ENCODE measurements at regions not wholly inside any gene's neighbourhood (a gene's known extent, or its start where the extent isn't known, plus 50 kb on each side); places are given as distances from the start of the nearest gene placed in this dataset.

- no peak for DNase-seq (ENCODE audit: low spot score)
These were observed 411.5 kb upstream of the DDI1 start for GRCh38 chr11:103624708-103625623.

GRCh38 chr11:103625624-103625965 is 410.8 kb upstream of the DDI1 start:
- no peak for DNase-seq (ENCODE audit: low spot score)

GRCh38 chr11:103628121-103628520 is 408.3 kb upstream of the DDI1 start:
- DNase-seq (ENCODE audit: low spot score): no peak

GRCh38 chr11:103631841-103632240 is 404.6 kb upstream of the DDI1 start:
- no peak for DNase-seq (ENCODE audit: low spot score)

- DNase-seq (ENCODE audit: low spot score): no peak
These were observed 403.2 kb upstream of the DDI1 start for GRCh38 chr11:103633068-103633788.

- no peak for DNase-seq (ENCODE audit: low spot score)
These were observed 402.4 kb upstream of the DDI1 start for GRCh38 chr11:103633819-103634590.

- DNase-seq (ENCODE audit: low spot score): no peak
These were observed 400.2 kb upstream of the DDI1 start for GRCh38 chr11:103636232-103636631.

- no peak for DNase-seq (ENCODE audit: low spot score)
These were observed 399.1 kb upstream of the DDI1 start for GRCh38 chr11:103637295-103637694.

- DNase-seq (ENCODE audit: low spot score): no peak
These were observed 398.6 kb upstream of the DDI1 start for GRCh38 chr11:103637831-103638230.

GRCh38 chr11:103644676-103645075 is 391.8 kb upstream of the DDI1 start:
- DNase-seq (ENCODE audit: low spot score): no peak

GRCh38 chr11:103648054-103648453 is 388.4 kb upstream of the DDI1 start:
- no peak for DNase-seq (ENCODE audit: low spot score)

GRCh38 chr11:103648670-103649400 is 387.6 kb upstream of the DDI1 start:
- DNase-seq (ENCODE audit: low spot score): no peak

- DNase-seq (ENCODE audit: low spot score): no peak
These were observed 387.0 kb upstream of the DDI1 start for GRCh38 chr11:103649401-103649895.

GRCh38 chr11:103650330-103650729 is 386.1 kb upstream of the DDI1 start:
- DNase-seq (ENCODE audit: low spot score): no peak

- DNase-seq (ENCODE audit: low spot score): no peak
These were observed 385.0 kb upstream of the DDI1 start for GRCh38 chr11:103651341-103651998.

- no peak for DNase-seq (ENCODE audit: low spot score)
These were observed 384.4 kb upstream of the DDI1 start for GRCh38 chr11:103652013-103652412.

GRCh38 chr11:103656382-103656781 is 380.1 kb upstream of the DDI1 start:
- DNase-seq (ENCODE audit: low spot score): no peak

GRCh38 chr11:103659206-103659618 is 377.2 kb upstream of the DDI1 start:
- DNase-seq (ENCODE audit: low spot score): no peak

- DNase-seq (ENCODE audit: low spot score): peak; percentile 2
These were observed 376.7 kb upstream of the DDI1 start for GRCh38 chr11:103659743-103660142.

GRCh38 chr11:103661185-103661584 is 375.3 kb upstream of the DDI1 start:
- no peak for DNase-seq (ENCODE audit: low spot score)

GRCh38 chr11:103661991-103662390 is 374.4 kb upstream of the DDI1 start:
- DNase-seq (ENCODE audit: low spot score): no peak
